ENCODE measurements at regions not wholly inside any gene's neighbourhood (a gene's known extent, or its start where the extent isn't known, plus 50 kb on each side); places are given as distances from the start of the nearest gene placed in this dataset.

DNA sequence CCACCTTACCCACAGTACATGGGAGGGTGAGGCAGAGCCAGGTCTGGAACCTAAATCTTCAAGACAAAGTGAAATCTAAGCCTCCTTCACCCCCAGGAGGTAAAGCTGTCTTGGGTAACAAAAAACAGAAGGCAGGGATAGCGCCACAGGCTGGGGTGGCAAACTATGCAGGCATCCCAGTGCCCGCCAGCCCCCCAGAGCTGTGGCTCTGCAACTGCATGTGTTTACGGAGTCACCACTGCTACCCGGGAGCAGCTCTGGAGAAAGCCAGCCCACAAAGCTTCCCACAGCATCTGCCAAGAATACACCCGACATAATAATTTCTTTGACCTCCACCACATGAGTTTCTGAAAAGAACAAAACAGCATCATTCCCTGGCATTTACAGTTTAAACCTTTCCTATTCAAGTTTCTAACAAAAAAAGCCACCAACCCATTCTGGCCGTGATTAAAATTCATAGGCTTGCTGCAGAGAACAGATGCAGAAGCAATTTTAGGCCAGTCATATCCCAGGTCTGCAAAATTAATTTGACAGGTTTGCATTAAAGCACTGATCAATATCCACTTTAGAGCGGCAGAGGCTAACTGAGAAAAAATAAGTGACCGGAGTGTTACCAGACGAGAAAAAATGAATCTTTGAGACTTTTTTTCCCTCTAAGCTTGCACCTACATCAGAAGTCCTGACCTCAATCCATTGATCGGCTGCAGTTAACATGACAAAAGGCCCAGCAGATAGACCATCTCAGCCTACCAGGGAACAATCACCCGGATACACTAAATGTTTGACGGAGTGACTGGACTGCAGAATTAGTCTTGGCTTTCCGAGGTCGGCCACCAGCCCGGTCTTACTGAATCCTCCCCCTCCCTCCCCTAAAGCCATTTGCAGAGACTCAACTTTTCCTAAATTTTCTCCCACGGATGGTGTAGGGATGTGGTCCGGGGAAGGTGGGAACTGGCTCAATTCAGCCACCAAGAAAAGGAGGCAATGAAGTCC lies 309.6 kb upstream of the SKOR2 start (continued):
- TF ChIP-seq, protein P1, sequence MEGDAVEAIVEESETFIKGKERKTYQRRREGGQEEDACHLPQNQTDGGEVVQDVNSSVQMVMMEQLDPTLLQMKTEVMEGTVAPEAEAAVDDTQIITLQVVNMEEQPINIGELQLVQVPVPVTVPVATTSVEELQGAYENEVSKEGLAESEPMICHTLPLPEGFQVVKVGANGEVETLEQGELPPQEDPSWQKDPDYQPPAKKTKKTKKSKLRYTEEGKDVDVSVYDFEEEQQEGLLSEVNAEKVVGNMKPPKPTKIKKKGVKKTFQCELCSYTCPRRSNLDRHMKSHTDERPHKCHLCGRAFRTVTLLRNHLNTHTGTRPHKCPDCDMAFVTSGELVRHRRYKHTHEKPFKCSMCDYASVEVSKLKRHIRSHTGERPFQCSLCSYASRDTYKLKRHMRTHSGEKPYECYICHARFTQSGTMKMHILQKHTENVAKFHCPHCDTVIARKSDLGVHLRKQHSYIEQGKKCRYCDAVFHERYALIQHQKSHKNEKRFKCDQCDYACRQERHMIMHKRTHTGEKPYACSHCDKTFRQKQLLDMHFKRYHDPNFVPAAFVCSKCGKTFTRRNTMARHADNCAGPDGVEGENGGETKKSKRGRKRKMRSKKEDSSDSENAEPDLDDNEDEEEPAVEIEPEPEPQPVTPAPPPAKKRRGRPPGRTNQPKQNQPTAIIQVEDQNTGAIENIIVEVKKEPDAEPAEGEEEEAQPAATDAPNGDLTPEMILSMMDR (conservative IDR thresholded peaks at IDR 0.05; ENCODE audit: low read depth in 2 of 2), result peak in 1 of 2 experiments; percentile 22; a peak in 1 of 4 replicates

DNA sequence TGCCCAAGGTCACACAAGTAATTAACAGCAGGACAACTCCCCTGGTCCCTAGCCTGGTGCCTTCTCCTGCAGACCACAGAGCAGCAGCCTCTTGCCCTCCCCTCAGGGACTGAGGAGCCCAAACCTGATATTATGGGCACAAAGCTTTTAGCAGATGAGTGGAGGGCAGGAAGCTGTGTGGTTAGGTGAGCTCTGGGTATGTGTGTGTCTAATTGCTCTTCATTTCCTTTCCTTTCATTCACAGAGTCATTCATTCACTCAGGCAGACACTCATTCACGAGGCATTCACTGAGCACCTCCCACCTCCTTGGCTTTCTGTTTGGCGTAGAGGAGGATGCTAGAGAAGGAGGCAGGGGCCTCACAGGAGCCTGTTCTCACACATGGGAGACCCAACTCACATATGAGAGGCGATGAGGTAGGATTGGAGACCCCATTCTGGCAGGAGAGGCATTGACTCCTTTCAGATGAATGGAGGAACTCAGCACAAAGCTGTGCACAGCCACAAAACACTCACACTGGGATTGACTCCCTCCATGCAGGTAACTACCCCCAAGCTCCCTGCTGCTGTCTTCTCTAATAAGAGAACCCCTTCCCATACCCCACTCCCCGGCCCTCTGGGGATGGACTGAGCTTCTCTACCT lies 306.8 kb upstream of the SKOR2 start:
- no peak for DNase-seq (ENCODE audit: low spot score)
- H3K4me3 ChIP-seq, result 0 out of 2 replicates have a peak overlapping the region, but pooled peaks have one; percentile 10
- Mint-ChIP-seq H3K27ac (no peak overlapping the region), H3K4me3 (no peak overlapping the region), H3K27me3 (ENCODE audit: insufficient read depth, low read depth, poor library complexity) (peaks cover 14% of the 10 kb centered on the region), H3K4me1 (peaks cover 42% of the 10 kb centered on the region), H3K36me3 (ENCODE audit: low read depth) (peaks cover 5% of the 10 kb centered on the region; the same call in 1 of the 3 replicates), H3K9me3 (peaks cover 14% of the 10 kb centered on the region)
- H2AFZ ChIP-seq, result peak overlapping the region; percentile 72; the same call in 1 of the 2 replicates
- no peaks in the 10 kb centered on the region for H3K27me3 ChIP-seq (ENCODE audit: insufficient read depth)
- H3K36me3 ChIP-seq (ENCODE audit: insufficient read depth), result no peaks in the 10 kb centered on the region
- no peaks in the 10 kb centered on the region for H3K79me2 ChIP-seq (replicated peaks; ENCODE audit: insufficient read depth)
- H3K4me2 ChIP-seq, result no peak overlapping the region
- no peak overlapping the region for H3K27ac ChIP-seq (ENCODE audit: low read depth)
- H4K20me1 ChIP-seq (replicated peaks; ENCODE audit: insufficient read depth), result no peaks in the 10 kb centered on the region
- no peaks in the 10 kb centered on the region for H3F3A ChIP-seq (replicated peaks; ENCODE audit: low read depth)
- H3K4me1 ChIP-seq (ENCODE audit: insufficient read depth), result peaks cover 32% of the 10 kb centered on the region
- no peaks in the 10 kb centered on the region; the same call in 1 of the 2 replicates for H3K9me2 ChIP-seq (ENCODE audit: insufficient read depth)
- no peak for ATAC-seq
- TF ChIP-seq, protein P1 (conservative IDR thresholded peaks at IDR 0.05; ENCODE audit: low read depth in 2 of 2), result no peak
- TF ChIP-seq ZNF462 (CRISPR knock-in tag; IDR thresholded peaks at IDR 0.05), result no peak
- TF ChIP-seq JUNB (IDR thresholded peaks at IDR 0.05; ENCODE audit: unreplicated experiment), result no peak
- TF ChIP-seq NANOG (IDR thresholded peaks at IDR 0.05; ENCODE audit: borderline replicate concordance), result no peak
- no peak for TF ChIP-seq EZH2phosphoT487 (IDR thresholded peaks at IDR 0.05; ENCODE audit: unreplicated experiment)
- TF ChIP-seq ZNF114 (CRISPR knock-in tag; IDR thresholded peaks at IDR 0.05), result no peak
- no peak for TF ChIP-seq EZH2 (IDR thresholded peaks at IDR 0.05; ENCODE audit: low read depth, unreplicated experiment)
- no peak for TF ChIP-seq STAT1 (IDR thresholded peaks at IDR 0.05; ENCODE audit: unreplicated experiment)
- no peak for TF ChIP-seq CREB1 (CRISPR knock-in tag; IDR thresholded peaks at IDR 0.05; ENCODE audit: low read depth)
- TF ChIP-seq ETS1 (IDR thresholded peaks at IDR 0.05), result no peak
- TF ChIP-seq ZNF331 (CRISPR knock-in tag; IDR thresholded peaks at IDR 0.05; ENCODE audit: low read depth), result no peak
